ENCODE measurements at regions not wholly inside any gene's neighbourhood (a gene's known extent, or its start where the extent isn't known, plus 50 kb on each side); places are given as distances from the start of the nearest gene placed in this dataset.

DNA sequence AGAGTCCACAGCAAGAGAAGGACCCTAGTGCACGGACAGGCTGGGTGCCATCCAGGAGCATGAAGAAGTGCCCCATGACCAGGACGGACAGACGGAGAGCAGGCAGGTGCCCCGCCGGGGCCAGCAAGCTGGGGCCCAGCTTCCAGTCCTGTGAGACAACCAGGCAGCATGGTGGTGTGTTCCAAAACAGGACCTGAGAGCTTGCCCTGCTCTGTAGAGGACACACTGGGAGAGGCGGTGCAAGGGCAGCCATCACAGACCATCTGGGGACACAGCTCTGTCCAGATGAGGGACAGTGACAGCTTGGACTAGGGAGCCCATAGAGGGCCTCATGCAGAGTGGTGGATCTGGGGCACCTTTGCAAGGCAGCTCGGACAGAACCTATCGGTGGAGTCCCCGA lies 279.8 kb downstream of the EIPR1 start:
- TF ChIP-seq ATF7 (IDR thresholded peaks at IDR 0.05; ENCODE audit: low read depth) (no peak), KDM1A (IDR thresholded peaks at IDR 0.05; ENCODE audit: borderline replicate concordance) (no peak), POLR2A (IDR thresholded peaks at IDR 0.05; ENCODE audit: low read depth, low read length) (no peak), HDAC6 (IDR thresholded peaks at IDR 0.05; ENCODE audit: unreplicated experiment) (no peak), TARDBP (IDR thresholded peaks at IDR 0.05; ENCODE audit: borderline replicate concordance) (no peak)
- TF ChIP-seq, protein P1, sequence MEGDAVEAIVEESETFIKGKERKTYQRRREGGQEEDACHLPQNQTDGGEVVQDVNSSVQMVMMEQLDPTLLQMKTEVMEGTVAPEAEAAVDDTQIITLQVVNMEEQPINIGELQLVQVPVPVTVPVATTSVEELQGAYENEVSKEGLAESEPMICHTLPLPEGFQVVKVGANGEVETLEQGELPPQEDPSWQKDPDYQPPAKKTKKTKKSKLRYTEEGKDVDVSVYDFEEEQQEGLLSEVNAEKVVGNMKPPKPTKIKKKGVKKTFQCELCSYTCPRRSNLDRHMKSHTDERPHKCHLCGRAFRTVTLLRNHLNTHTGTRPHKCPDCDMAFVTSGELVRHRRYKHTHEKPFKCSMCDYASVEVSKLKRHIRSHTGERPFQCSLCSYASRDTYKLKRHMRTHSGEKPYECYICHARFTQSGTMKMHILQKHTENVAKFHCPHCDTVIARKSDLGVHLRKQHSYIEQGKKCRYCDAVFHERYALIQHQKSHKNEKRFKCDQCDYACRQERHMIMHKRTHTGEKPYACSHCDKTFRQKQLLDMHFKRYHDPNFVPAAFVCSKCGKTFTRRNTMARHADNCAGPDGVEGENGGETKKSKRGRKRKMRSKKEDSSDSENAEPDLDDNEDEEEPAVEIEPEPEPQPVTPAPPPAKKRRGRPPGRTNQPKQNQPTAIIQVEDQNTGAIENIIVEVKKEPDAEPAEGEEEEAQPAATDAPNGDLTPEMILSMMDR (IDR thresholded peaks at IDR 0.05 in 2 of 3, conservative IDR thresholded peaks at IDR 0.05 in 1 of 3; ENCODE audit: control insufficient read depth in 2 of 3, extremely low read depth in 1 of 3, insufficient read depth in 1 of 3, low read depth in 3 of 3, low read length in 3 of 3), result no peak
- TF ChIP-seq, protein P2, sequence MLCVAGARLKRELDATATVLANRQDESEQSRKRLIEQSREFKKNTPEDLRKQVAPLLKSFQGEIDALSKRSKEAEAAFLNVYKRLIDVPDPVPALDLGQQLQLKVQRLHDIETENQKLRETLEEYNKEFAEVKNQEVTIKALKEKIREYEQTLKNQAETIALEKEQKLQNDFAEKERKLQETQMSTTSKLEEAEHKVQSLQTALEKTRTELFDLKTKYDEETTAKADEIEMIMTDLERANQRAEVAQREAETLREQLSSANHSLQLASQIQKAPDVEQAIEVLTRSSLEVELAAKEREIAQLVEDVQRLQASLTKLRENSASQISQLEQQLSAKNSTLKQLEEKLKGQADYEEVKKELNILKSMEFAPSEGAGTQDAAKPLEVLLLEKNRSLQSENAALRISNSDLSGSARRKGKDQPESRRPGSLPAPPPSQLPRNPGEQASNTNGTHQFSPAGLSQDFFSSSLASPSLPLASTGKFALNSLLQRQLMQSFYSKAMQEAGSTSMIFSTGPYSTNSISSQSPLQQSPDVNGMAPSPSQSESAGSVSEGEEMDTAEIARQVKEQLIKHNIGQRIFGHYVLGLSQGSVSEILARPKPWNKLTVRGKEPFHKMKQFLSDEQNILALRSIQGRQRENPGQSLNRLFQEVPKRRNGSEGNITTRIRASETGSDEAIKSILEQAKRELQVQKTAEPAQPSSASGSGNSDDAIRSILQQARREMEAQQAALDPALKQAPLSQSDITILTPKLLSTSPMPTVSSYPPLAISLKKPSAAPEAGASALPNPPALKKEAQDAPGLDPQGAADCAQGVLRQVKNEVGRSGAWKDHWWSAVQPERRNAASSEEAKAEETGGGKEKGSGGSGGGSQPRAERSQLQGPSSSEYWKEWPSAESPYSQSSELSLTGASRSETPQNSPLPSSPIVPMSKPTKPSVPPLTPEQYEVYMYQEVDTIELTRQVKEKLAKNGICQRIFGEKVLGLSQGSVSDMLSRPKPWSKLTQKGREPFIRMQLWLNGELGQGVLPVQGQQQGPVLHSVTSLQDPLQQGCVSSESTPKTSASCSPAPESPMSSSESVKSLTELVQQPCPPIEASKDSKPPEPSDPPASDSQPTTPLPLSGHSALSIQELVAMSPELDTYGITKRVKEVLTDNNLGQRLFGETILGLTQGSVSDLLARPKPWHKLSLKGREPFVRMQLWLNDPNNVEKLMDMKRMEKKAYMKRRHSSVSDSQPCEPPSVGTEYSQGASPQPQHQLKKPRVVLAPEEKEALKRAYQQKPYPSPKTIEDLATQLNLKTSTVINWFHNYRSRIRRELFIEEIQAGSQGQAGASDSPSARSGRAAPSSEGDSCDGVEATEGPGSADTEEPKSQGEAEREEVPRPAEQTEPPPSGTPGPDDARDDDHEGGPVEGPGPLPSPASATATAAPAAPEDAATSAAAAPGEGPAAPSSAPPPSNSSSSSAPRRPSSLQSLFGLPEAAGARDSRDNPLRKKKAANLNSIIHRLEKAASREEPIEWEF (IDR thresholded peaks at IDR 0.05; ENCODE audit: insufficient replicate concordance, low read depth, low read length), result no peak

Measured in GM12878 (cell line).